ENCODE measurements at regions not wholly inside any gene's neighbourhood (a gene's known extent, or its start where the extent isn't known, plus 50 kb on each side); places are given as distances from the start of the nearest gene placed in this dataset.

DNA sequence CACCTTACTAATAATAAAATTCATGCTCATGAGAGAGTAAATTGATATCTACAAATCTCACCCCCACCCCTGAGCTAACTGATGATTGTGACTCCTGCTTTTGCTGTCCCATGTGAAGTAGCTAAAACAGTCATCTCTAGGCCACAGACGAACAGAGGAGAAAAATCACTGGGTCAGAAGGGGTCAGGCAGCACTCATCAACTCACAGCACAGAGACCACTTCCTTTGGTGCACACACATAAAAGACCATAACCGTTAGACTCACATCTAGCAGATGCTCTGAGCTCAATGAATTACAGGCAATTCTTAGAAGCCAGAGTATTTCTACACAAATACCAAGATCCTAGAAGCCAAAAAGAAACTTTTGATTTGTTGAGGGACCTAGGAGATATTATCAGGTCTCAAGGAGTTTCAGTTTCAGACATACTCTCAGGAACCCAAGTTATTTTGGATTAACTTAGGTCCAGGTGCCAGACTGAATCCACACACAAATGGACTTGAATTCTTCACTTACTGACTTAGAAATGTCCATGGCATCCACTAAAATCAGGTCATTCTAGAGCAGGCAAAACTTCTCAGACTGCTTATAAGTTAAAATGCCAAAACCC is 65.0 kb upstream of the TES start:
- no peak for DNase-seq (ENCODE audit: low read depth, low spot score)

DNA sequence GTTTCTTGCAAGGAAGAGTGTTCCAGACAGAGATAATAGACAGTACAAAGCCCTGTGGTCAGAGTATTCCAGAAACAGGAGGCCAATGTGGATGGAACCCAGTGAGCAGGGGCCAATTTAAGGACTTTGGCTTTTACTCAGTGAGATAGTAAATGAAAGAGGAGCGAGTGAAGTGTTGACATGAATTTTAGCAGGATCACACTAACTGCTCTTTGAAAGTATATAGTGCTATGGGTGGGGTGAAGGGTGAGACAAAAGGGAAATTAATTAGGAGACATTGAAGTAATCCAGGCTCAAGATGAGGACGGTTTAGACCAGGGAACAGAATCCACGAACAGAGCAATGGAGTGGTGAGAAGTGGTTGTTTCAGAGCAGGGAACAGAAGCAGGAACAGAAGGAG is 62.2 kb upstream of the TES start:
- no peak for DNase-seq (ENCODE audit: low read depth, low spot score)

DNA sequence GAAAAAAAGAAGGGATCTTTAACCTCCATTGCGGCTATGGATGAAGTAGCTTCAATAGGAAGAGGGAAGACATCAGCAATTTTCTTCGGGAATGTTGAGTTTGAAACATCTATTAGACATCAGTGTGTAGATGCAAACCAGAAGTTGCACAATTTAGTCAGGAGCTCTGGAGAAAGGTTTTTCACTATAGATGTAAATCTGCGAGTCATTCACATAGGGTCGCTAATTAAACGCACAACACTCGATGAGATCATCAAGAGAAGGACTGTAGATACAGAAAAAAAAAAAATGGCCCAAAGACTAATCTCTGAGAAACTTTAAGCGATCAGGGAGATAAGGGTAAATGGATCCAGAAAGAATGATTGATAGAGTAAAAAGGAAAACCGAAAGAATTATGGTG is 61.7 kb upstream of the TES start:
- DNase-seq (ENCODE audit: low read depth, low spot score), result no peak

DNA sequence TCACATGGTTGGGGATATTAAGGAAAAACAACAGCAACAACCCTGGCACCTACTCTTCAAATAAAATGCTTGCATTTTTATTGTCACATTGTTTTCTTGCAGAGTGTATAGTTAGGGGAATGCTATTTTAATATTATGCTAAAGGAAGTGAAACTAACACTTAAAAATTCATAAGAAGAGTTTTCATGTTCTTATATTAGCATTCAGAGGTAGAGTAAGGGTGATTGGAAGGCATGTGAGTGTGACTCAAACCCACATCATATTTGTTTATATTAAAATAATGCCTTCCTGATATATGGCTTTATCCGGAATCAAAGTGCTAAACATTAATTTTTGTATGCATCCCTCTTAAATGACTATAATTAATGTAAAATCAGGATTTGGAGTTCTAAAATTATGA is 59.8 kb upstream of the TES start:
- no peak for DNase-seq (ENCODE audit: low read depth, low spot score)

DNA sequence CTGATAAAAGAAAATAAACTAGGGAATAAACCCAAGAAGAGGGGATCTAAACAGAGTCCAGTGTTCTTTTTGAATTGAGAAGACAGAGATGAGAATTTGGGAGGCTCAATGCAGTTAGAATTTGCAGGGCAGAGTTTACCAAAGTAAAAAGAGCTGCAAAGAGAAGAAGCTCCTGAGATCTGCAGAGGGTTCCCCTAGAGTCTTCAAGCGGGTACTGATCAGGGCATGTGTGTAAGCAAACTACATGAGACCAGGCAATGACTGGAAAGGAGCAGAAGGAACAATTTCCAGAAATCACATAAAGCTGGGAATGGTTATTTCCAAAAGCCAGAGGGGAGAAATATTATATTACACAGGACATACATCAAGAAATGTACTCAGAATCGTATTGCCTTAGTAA is 58.1 kb upstream of the TES start:
- no peak for DNase-seq (ENCODE audit: low read depth, low spot score)

DNA sequence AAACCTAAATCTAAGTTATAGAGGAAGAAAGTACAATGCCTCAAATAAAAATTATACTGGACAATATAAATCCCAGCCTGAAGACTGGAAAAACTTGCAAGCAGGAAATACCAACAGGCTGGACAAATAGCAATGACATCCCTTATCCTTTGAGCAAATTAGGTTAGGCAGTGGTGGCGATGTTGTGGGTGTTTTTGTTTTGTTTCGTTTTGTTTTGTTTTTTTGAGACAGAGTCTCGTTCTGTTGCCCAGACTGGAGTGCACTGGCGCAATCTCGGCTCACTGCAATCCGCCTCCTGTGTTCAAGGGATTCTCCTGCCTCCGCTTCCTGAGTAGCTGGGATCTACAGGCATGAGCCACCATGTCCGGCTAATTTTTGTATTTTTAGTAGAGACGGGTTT is 57.3 kb upstream of the TES start:
- no peak for DNase-seq (ENCODE audit: low read depth, low spot score)

DNA sequence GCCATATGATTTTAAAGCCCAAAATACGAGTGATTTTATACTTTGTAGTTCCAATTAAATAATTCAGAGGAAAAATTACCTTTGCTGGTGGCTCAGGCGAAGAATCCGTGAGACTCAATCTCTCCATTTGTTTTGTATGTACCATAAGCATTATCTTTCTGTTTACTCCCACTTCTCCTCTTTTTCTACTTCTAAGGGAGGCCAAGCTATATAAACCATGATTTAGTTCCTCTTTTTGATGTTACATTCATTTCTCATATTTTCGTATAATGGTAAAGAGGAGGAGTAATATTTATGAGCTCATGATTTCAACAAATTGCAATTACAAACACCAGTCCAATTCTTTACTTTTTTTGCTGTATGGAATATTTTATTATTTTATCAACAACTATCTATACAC is 50.6 kb upstream of the TES start:
- no peak for DNase-seq (ENCODE audit: low read depth, low spot score)

Measured in brain pericyte (primary cell).